Glomerular visceral epithelial cell (primary cell): ENCODE measurements at regions not wholly inside any gene's neighbourhood (a gene's known extent, or its start where the extent isn't known, plus 50 kb on each side); places are given as distances from the start of the nearest gene placed in this dataset.
A peak's percentile ranks its signal among the peaks of the same experiment; 100 is the strongest.

ENCODE experiments used
- DNase-seq: peaks from one replicate; pipeline ENCODE4 v3.0.0-alpha.2; 2016; ENCODE audit errors: extremely low spot score

- DNase-seq, result no peak
Observed at GRCh38 chr2:167440382-167440781, 552.1 kb downstream of the XIRP2 start.

GRCh38 chr2:167438206-167438605 is 549.9 kb downstream of the XIRP2 start:
- DNase-seq, result peak; percentile 75

GRCh38 chr2:167431949-167432348 is 543.7 kb downstream of the XIRP2 start:
- DNase-seq, result no peak

GRCh38 chr2:167430447-167430846 is 542.2 kb downstream of the XIRP2 start:
- DNase-seq, result no peak

- no peak for DNase-seq
Observed at GRCh38 chr2:167424803-167425755, 536.8 kb downstream of the XIRP2 start.

GRCh38 chr2:167424221-167424620 is 535.9 kb downstream of the XIRP2 start:
- DNase-seq, result no peak

GRCh38 chr2:167423731-167424130 is 535.5 kb downstream of the XIRP2 start:
- DNase-seq, result no peak

GRCh38 chr2:167420211-167420610 is 531.9 kb downstream of the XIRP2 start:
- DNase-seq, result no peak

- no peak for DNase-seq
Observed at GRCh38 chr2:167415068-167415467, 526.8 kb downstream of the XIRP2 start.

GRCh38 chr2:167411367-167411766 is 523.1 kb downstream of the XIRP2 start:
- no peak for DNase-seq

GRCh38 chr2:167406558-167406957 is 518.3 kb downstream of the XIRP2 start:
- no peak for DNase-seq

GRCh38 chr2:167404627-167405284 is 516.5 kb downstream of the XIRP2 start:
- DNase-seq, result no peak

- no peak for DNase-seq
Observed at GRCh38 chr2:167401309-167401708, 513.0 kb downstream of the XIRP2 start.

- no peak for DNase-seq
Observed at GRCh38 chr2:167400546-167400945, 512.3 kb downstream of the XIRP2 start.

- no peak for DNase-seq
Observed at GRCh38 chr2:167398873-167399272, 510.6 kb downstream of the XIRP2 start.

- DNase-seq, result no peak
Observed at GRCh38 chr2:167388901-167389300, 500.6 kb downstream of the XIRP2 start.

GRCh38 chr2:167388497-167388896 is 500.2 kb downstream of the XIRP2 start:
- DNase-seq, result no peak

- DNase-seq, result no peak
Observed at GRCh38 chr2:167386694-167387093, 498.4 kb downstream of the XIRP2 start.

GRCh38 chr2:167383610-167384194 is 495.4 kb downstream of the XIRP2 start:
- no peak for DNase-seq

- peak; percentile 36 for DNase-seq
Observed at GRCh38 chr2:167381349-167381748, 493.1 kb downstream of the XIRP2 start.

GRCh38 chr2:167380555-167380954 is 492.3 kb downstream of the XIRP2 start:
- no peak for DNase-seq

- no peak for DNase-seq
Observed at GRCh38 chr2:167380094-167380493, 491.8 kb downstream of the XIRP2 start.

GRCh38 chr2:167369083-167369482 is 480.8 kb downstream of the XIRP2 start:
- no peak for DNase-seq
